Psoas muscle (tissue), 7 donors: ENCODE measurements at regions not wholly inside any gene's neighbourhood (a gene's known extent, or its start where the extent isn't known, plus 50 kb on each side); places are given as distances from the start of the nearest gene placed in this dataset.

Experiments used
- ATAC-seq, 4 donors: fragments of 200-7000 bp; cut with Tn5 transposase; one replicate each; pipeline ENCODE4 v1.9.1; 2020; ENCODE audit warnings: moderate library complexity in 3 of 4, mild to moderate bottlenecking in 2 of 4
- DNase-seq, 2 donors: peaks; one replicate each; pipeline ENCODE4 v3.0.0-alpha.2; 2020
- H3K27ac ChIP-seq: fragments of 200-600 bp; one replicate; pipeline ENCODE4 v1.8.0; 2022
- H3K27me3 ChIP-seq, 3 donors: fragments of 200-600 bp in 1 of 3; one replicate each; pipeline versions ENCODE4 v1.6.1 to v1.8.0; 2013 to 2022; ENCODE audit warnings: low read length in 2 of 3, mild to moderate bottlenecking in 2 of 3, moderate library complexity in 1 of 3; ENCODE audit not compliant: insufficient read depth in 3 of 3
- H3K36me3 ChIP-seq, 2 donors: fragments of 200-600 bp in 1 of 2; one replicate each; pipeline versions ENCODE4 v1.6.1 to v1.8.0; 2013 to 2022; ENCODE audit warnings: low read depth in 1 of 2, mild to moderate bottlenecking in 1 of 2, moderate library complexity in 1 of 2; ENCODE audit not compliant: insufficient read depth in 1 of 2
- H3K4me1 ChIP-seq: fragments of 200-600 bp; one replicate; pipeline ENCODE4 v1.8.0; 2022
- H3K4me3 ChIP-seq: fragments of 200-600 bp; one replicate; pipeline ENCODE4 v1.8.0; 2022; ENCODE audit warnings: mild to moderate bottlenecking
- H3K9me3 ChIP-seq: fragments of 200-600 bp; one replicate; pipeline ENCODE4 v1.8.0; 2022
- CTCF ChIP-seq: fragments of 200-600 bp; IDR thresholded peaks from one replicate; pipeline ENCODE4 v1.8.0; 2022; ENCODE audit warnings: antibody characterized with exemption
- WGBS, 3 donors: extraction: QIAGEN DNeasy Blood & Tissue Kit; methylation state at CpG; one replicate each; pipeline versions ENCODE4 v1.1.6 to v1.1.7; 2013; 5-methylcytosine and 5-hydroxymethylcytosine counted together
- intact Hi-C, 2 donors: fragments of 100-400 bp; cut with DNase I; formaldehyde crosslinking; loops; one replicate each; pipeline versions ENCODE4 v1.11.0 to v1.14.2; 2022
- donor health status: healthy with polysubstance abuse.
- donor health status: DM: no; HTN: no; CAD: no; lungs with moderate emphysema.
- donor health status: Bipolar disorder and iron deficiency.
- donor health status: healthy.
- donor health status: DM: yes; HTN: yes; CAD: no.
- donor health status: DM: no; HTN: no; CAD: no.
- donor health status: DM: yes; HTN: yes; CAD: no.

GRCh38 chr14:30132196-30132595, 204.5 kb upstream of the PRKD1 start:
- no peak overlapping the region for H3K4me3 ChIP-seq
- H3K4me1 ChIP-seq: no peaks in the 10 kb centered on the region
- TF ChIP-seq CTCF: no peak
- no peaks in the 10 kb centered on the region for H3K9me3 ChIP-seq
- H3K36me3 ChIP-seq: no peaks in the 10 kb centered on the region
- intact Hi-C loops: no loop called here
- ATAC-seq: no peak
- H3K27me3 ChIP-seq: no peaks in the 10 kb centered on the region
- H3K27ac ChIP-seq: no peak overlapping the region
- WGBS, 3 donors: 77 to 84% (median 80%) methylated on average over 2 of the region's 2 CpGs
- DNase-seq: no peak

GRCh38 chr14:30134936-30135335, 207.3 kb upstream of the PRKD1 start:
- Histone ChIP-seq H3K9me3 (no peaks in the 10 kb centered on the region), H3K27me3 (no peaks in the 10 kb centered on the region), H3K36me3 (no peaks in the 10 kb centered on the region), H3K4me3 (no peak overlapping the region), H3K4me1 (no peaks in the 10 kb centered on the region), H3K27ac (no peak overlapping the region)
- intact Hi-C loops: no loop called here
- TF ChIP-seq CTCF: no peak
- DNase-seq (no peak), ATAC-seq (no peak)
- WGBS, 3 donors: 92 to 94% (median 93%) methylated on average over 5 of the region's 5 CpGs

GRCh38 chr14:30138567-30138966, 210.9 kb upstream of the PRKD1 start:
- ATAC-seq (no peak), DNase-seq (no peak)
- 64 to 79% (median 68%) methylated on average over 1 of the region's 1 CpG for WGBS, 3 donors
- TF ChIP-seq CTCF: no peak
- Histone ChIP-seq H3K27ac (no peak overlapping the region), H3K36me3 (no peaks in the 10 kb centered on the region), H3K4me3 (no peak overlapping the region), H3K4me1 (no peaks in the 10 kb centered on the region), H3K9me3 (no peaks in the 10 kb centered on the region), H3K27me3 (no peaks in the 10 kb centered on the region)
- intact Hi-C loops: no loop called here

GRCh38 chr14:30142216-30142615, 214.6 kb upstream of the PRKD1 start:
- whole genome bisulfite sequencing, 3 donors: 11 to 53% (median 43%) methylated on average over 1 of the region's 1 CpG
- intact Hi-C loops: no loop called here
- no peak for ATAC-seq

More at GRCh38 chr14:30142216-30142615, 214.6 kb upstream of the PRKD1 start:
- Histone ChIP-seq H3K36me3 (no peaks in the 10 kb centered on the region), H3K4me1 (no peaks in the 10 kb centered on the region), H3K27me3 (no peaks in the 10 kb centered on the region), H3K9me3 (no peaks in the 10 kb centered on the region), H3K27ac (no peak overlapping the region), H3K4me3 (no peak overlapping the region)
- TF ChIP-seq CTCF: no peak
- no peak for DNase-seq
